ENCODE measurements at regions not wholly inside any gene's neighbourhood (a gene's known extent, or its start where the extent isn't known, plus 50 kb on each side); places are given as distances from the start of the nearest gene placed in this dataset.

- Histone ChIP-seq H3K36me3 (replicated peaks in 1 of 2; ENCODE audit: control extremely low read depth in 1 of 2, control insufficient read depth in 1 of 2, extremely low read depth in 1 of 2, insufficient read depth in 2 of 2, low read length in 1 of 2) (no peaks in the 10 kb centered on the region), H3K9ac (ENCODE audit: low read length) (no peak overlapping the region), H3K4me1 (ENCODE audit: control insufficient read depth in 2 of 2, insufficient read depth in 2 of 2, low read length in 2 of 2) (no peaks in the 10 kb centered on the region), H4K20me1 (ENCODE audit: control insufficient read depth, insufficient read depth, low read length, poor library complexity, severe bottlenecking) (no peaks in the 10 kb centered on the region), H3K27ac (ENCODE audit: low read length in 2 of 2) (no peak overlapping the region), H3K4me3 (ENCODE audit: control extremely low read depth in 1 of 5, extremely low read depth in 1 of 5, insufficient read depth in 1 of 5, low read depth in 2 of 5, low read length in 4 of 5) (no peak overlapping the region), H3K79me2 (ENCODE audit: control insufficient read depth, insufficient read depth, low read length) (no peaks in the 10 kb centered on the region), H2AFZ (ENCODE audit: insufficient read depth, low read depth, low read length, poor library complexity, severe bottlenecking) (no peak overlapping the region), H3K27me3 (replicated peaks in 1 of 4; ENCODE audit: control extremely low read depth in 1 of 4, control insufficient read depth in 3 of 4, insufficient read depth in 4 of 4, low read length in 3 of 4) (no peaks in the 10 kb centered on the region), H3K9me3 (ENCODE audit: control extremely low read depth in 1 of 3, control insufficient read depth in 2 of 3, insufficient read depth in 1 of 3, low read length in 2 of 3) (no peaks in the 10 kb centered on the region), H3K4me2 (replicated peaks; ENCODE audit: low read depth, low read length, poor library complexity, severe bottlenecking) (no peak overlapping the region)
- H3K27ac Mint-ChIP-seq = no peak overlapping the region
- ChIA-PET POLR2A (no interaction called here), CTCF (no interaction called here)
- TF ChIP-seq CTCF (IDR thresholded peaks at IDR 0.05) (no peak), EZH2 (IDR thresholded peaks at IDR 0.05; ENCODE audit: borderline replicate concordance, insufficient read depth, low read depth, low read length, poor library complexity, severe bottlenecking) (no peak)
- intact Hi-C loops (cut with micrococcal nuclease) = no loop called here
- no peak for DNase-seq
- no peaks in the 10 kb centered on the region for H3K4me1 Mint-ChIP-seq
- no peaks in the 10 kb centered on the region for H3K27me3 Mint-ChIP-seq
- H3K4me3 Mint-ChIP-seq = no peak overlapping the region
- H3K9me3 Mint-ChIP-seq (ENCODE audit: insufficient read depth) = no peaks in the 10 kb centered on the region
- no peak for ATAC-seq (ENCODE audit: low read depth)
- no CpG with 5 or more reads among the region's 2 CpGs for WGBS (ENCODE audit: insufficient coverage)
Measured at GRCh38 chr5:167802755-167803431, 488.6 kb upstream of the WWC1 start.

GRCh38 chr5:167804512-167805220 lies 486.8 kb upstream of the WWC1 start:
- H4K20me1 ChIP-seq (ENCODE audit: control insufficient read depth, insufficient read depth, low read length, poor library complexity, severe bottlenecking) = no peaks in the 10 kb centered on the region

More at GRCh38 chr5:167804512-167805220, 486.8 kb upstream of the WWC1 start:
- POLR2A ChIA-PET = no interaction called here
- Mint-ChIP-seq H3K4me1 (no peaks in the 10 kb centered on the region), H3K4me3 (no peak overlapping the region), H3K27ac (no peak overlapping the region), H3K27me3 (no peaks in the 10 kb centered on the region), H3K9me3 (ENCODE audit: insufficient read depth) (no peaks in the 10 kb centered on the region)
- H3K36me3 ChIP-seq (replicated peaks in 1 of 2; ENCODE audit: control extremely low read depth in 1 of 2, control insufficient read depth in 1 of 2, extremely low read depth in 1 of 2, insufficient read depth in 2 of 2, low read length in 1 of 2) = no peaks in the 10 kb centered on the region
- no peak overlapping the region for H3K4me2 ChIP-seq (replicated peaks; ENCODE audit: low read depth, low read length, poor library complexity, severe bottlenecking)
- H3K27ac ChIP-seq (ENCODE audit: low read length in 2 of 2) = no peak overlapping the region
- CTCF ChIA-PET = no interaction called here
- intact Hi-C loops (cut with micrococcal nuclease) = no loop called here
- H2AFZ ChIP-seq (ENCODE audit: insufficient read depth, low read depth, low read length, poor library complexity, severe bottlenecking) = no peak overlapping the region
- H3K27me3 ChIP-seq (replicated peaks in 1 of 4; ENCODE audit: control extremely low read depth in 1 of 4, control insufficient read depth in 3 of 4, insufficient read depth in 4 of 4, low read length in 3 of 4) = no peaks in the 10 kb centered on the region
- H3K4me1 ChIP-seq (ENCODE audit: control insufficient read depth in 2 of 2, insufficient read depth in 2 of 2, low read length in 2 of 2) = no peaks in the 10 kb centered on the region
- H3K9ac ChIP-seq (ENCODE audit: low read length) = no peak overlapping the region
- H3K9me3 ChIP-seq (ENCODE audit: control extremely low read depth in 1 of 3, control insufficient read depth in 2 of 3, insufficient read depth in 1 of 3, low read length in 2 of 3) = no peaks in the 10 kb centered on the region
- WGBS (ENCODE audit: insufficient coverage) = 93% methylated on average over 2 of the region's 7 CpGs
- no peaks in the 10 kb centered on the region for H3K79me2 ChIP-seq (ENCODE audit: control insufficient read depth, insufficient read depth, low read length)
- DNase-seq (no peak), ATAC-seq (ENCODE audit: low read depth) (no peak)
- H3K4me3 ChIP-seq (ENCODE audit: control extremely low read depth in 1 of 5, extremely low read depth in 1 of 5, insufficient read depth in 1 of 5, low read depth in 2 of 5, low read length in 4 of 5) = no peak overlapping the region
- TF ChIP-seq EZH2 (IDR thresholded peaks at IDR 0.05; ENCODE audit: borderline replicate concordance, insufficient read depth, low read depth, low read length, poor library complexity, severe bottlenecking) (no peak), CTCF (IDR thresholded peaks at IDR 0.05) (no peak)
